ENCODE measurements at regions not wholly inside any gene's neighbourhood (a gene's known extent, or its start where the extent isn't known, plus 50 kb on each side); places are given as distances from the start of the nearest gene placed in this dataset.

DNA sequence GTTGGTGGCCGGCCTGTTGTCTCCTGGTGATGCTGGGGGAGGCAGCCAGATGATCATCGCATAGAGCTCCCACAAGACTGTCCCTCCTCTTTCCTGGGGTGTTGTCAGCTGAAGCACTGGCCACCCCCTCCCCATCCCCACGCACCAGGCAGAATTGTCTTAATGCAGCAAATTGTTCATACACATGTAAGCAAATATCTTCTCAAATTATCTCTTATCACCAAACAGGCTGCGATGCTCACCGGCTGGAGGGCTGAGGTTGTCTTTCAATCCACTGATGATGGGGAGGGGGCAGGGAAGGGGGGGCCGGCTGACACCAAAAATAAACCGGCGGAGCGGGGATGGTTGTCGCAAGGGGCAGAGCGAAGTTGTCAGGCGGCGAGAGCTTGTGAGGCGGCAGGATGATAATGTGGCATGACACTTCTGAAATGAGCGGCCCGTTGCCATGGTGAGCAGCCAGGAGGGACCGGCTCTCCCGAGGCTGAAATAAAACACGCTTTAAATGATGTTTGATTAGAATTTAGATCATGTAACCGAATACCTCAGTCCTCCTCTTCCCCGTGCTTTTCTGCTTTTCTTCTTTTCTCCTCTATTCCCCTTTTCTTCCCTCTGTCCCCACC is 59.8 kb downstream of the MRM1 start:
- no peaks in the 10 kb centered on the region for H3K9me3 Mint-ChIP-seq
- no peaks in the 10 kb centered on the region for H3K4me1 Mint-ChIP-seq
- no peak overlapping the region for H3K4me3 Mint-ChIP-seq
- H3K27me3 Mint-ChIP-seq = peaks cover 18% of the 10 kb centered on the region
- H3K27ac Mint-ChIP-seq = no peak overlapping the region
- no peaks in the 10 kb centered on the region for H3K36me3 Mint-ChIP-seq

DNA sequence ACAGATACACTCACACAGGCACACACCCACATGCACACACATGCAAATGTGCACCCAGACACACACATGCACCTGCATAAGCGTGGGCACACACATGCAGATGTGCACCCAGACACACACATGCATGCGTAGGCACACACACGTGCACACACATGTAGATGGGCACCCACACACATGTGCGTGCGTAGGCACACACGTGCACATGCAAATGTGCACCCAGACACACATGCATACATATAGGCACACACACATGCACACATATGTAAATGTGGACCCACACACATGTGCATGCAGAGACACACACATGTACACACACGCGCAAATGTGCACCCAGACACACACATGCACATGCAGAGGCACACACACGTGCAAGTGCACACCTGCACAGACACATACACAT is 60.3 kb downstream of the MRM1 start:
- Mint-ChIP-seq H3K36me3 (no peaks in the 10 kb centered on the region), H3K27ac (no peak overlapping the region), H3K27me3 (peaks cover 17% of the 10 kb centered on the region), H3K9me3 (no peaks in the 10 kb centered on the region), H3K4me3 (no peak overlapping the region), H3K4me1 (no peaks in the 10 kb centered on the region)

DNA sequence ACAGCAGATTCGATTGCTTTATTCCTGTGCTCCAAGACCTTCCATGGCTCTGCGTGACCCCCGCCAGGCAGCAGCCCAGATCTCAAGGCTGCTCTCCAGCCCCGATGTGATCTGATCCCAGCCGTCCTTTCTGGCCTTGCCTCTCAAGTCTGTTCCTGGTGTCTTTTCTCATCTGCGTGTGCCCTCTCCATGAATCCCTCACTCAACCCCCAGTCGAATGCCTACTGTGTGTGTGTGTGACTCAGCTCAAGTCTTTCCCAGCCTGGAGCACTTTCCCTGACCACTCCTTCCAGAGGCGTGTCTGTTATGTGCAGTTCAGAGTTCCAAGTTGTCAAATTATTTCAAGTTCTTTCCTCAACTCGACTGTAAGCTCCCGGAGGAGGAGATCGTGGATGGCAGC is 64.0 kb downstream of the MRM1 start:
- Mint-ChIP-seq H3K4me1 (no peaks in the 10 kb centered on the region), H3K27ac (no peak overlapping the region), H3K27me3 (peaks cover 8% of the 10 kb centered on the region), H3K36me3 (no peaks in the 10 kb centered on the region), H3K4me3 (no peak overlapping the region), H3K9me3 (no peaks in the 10 kb centered on the region)

DNA sequence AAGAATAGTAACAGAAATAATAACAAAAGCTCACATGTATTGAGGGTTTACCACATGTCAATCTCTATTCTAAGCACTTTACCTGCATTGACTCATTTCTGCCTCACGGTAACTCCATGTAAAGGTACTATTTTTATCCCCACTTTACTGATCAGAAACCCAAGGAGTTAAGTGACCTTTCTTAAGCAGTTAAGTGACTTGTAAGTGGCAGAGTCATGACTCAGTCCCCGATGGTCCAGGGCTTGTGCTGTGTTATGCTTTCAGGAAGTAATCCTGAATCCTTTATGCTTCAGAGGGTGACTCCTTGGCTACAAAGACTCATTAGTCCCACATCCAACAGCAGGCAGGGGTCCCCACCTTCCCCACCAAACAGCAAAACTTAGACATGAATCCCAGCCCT is 66.5 kb downstream of the MRM1 start:
- Mint-ChIP-seq H3K9me3 (no peaks in the 10 kb centered on the region), H3K4me3 (no peak overlapping the region), H3K27ac (no peak overlapping the region), H3K36me3 (no peaks in the 10 kb centered on the region), H3K4me1 (peaks cover 10% of the 10 kb centered on the region), H3K27me3 (peaks cover 5% of the 10 kb centered on the region)

DNA sequence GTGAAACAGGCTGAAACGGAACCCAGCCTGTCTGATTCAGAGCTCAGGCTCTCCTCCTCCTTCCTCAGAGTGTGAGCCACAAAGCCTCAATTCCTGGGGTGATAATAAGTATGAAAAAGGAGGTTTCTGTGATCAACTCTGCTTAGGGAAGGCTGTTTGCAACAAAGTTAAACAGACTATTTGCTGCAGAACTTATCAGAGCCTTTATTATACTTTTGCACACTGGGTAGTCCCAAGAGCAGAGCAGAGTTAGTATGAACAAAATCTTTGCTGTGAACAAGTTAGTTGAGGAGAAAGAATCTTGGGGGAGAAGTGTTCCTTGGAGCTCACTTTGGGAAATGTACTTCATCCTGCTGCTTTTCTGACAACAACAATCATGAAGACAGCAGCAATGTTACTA is 67.4 kb downstream of the MRM1 start:
- Mint-ChIP-seq H3K27ac (no peak overlapping the region), H3K4me3 (no peak overlapping the region), H3K9me3 (no peaks in the 10 kb centered on the region)

DNA sequence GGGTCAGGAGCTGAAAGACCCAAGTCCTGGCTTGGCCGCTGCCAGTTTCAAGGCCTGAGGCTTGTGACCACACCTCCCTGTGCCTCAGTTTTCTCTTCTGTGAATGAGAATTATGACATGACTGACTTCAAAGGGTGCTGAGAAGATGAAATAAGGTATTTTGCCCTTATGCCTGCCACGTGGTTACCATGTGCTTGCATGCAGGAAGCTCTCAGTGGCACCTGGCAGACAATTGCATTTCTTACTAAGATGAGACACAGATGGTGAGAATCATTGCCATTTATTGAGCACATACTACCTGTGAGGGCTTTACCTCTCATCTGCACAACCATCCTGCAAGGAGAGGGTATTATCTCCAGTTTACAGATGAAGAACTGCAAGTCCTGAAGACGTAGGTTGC is 69.8 kb downstream of the MRM1 start:
- peak overlapping the region; percentile 5 for H3K27ac Mint-ChIP-seq
- peaks cover 42% of the 10 kb centered on the region for H3K4me1 Mint-ChIP-seq
- peaks cover 1% of the 10 kb centered on the region for H3K27me3 Mint-ChIP-seq
- no peaks in the 10 kb centered on the region for H3K9me3 Mint-ChIP-seq
- H3K36me3 Mint-ChIP-seq = no peaks in the 10 kb centered on the region
- H3K4me3 Mint-ChIP-seq = no peak overlapping the region

More for the DNA sequence above, 67.4 kb downstream of the MRM1 start:
- Mint-ChIP-seq H3K36me3 (no peaks in the 10 kb centered on the region), H3K27me3 (peaks cover 5% of the 10 kb centered on the region), H3K4me1 (peaks cover 19% of the 10 kb centered on the region)

DNA sequence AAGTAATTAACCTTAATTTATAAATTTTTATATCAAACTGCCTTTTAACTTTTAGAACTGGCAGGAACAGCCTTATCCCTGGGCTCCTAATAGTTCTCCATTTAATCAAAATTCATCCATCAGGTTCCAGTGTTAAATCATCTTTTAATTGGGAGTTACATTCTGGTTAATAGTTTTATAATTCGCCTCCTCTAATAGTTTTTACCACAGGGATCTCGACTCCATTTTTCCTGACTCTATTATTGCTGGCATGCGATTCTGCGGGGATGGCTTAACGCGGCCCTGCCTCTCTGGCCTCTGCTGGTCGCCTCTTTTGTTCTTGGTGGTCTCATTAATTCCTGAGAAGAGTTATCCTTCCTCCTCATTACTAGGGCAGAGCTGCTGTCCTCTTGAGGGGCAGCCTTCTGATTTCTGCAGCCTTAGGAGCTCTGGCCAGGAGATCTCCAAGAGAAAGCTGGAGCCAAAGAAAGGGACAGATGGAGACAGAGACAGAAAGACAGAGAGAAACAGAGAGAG is 71.1 kb downstream of the MRM1 start:
- H3K4me1 Mint-ChIP-seq = peaks cover 42% of the 10 kb centered on the region
- no peaks in the 10 kb centered on the region for H3K27me3 Mint-ChIP-seq
- no peaks in the 10 kb centered on the region for H3K36me3 Mint-ChIP-seq
- H3K9me3 Mint-ChIP-seq = no peaks in the 10 kb centered on the region
- H3K27ac Mint-ChIP-seq = no peak overlapping the region
- no peak overlapping the region for H3K4me3 Mint-ChIP-seq

DNA sequence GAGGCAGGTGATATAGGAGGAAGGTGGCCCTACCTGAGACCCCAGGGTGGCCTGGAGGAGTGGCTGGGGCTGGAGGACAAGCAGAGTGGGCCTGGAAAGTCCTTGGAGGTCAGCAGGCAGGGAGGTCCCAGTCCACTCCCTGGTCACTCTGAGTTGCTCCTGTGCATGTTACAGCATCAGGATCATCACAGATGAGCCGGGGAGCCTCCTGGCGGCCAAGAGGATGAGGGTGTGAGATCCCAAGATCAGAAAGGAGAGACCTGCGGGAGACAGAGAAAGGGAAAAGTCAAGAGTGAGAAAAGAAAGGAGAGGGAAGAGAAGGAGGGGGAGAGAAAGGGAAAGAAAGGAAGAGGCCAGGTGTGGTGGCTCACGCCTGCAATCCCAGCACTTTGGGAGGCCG is 71.7 kb downstream of the MRM1 start:
- Mint-ChIP-seq H3K4me3 (no peak overlapping the region), H3K4me1 (peaks cover 42% of the 10 kb centered on the region), H3K36me3 (no peaks in the 10 kb centered on the region), H3K9me3 (no peaks in the 10 kb centered on the region), H3K27me3 (no peaks in the 10 kb centered on the region), H3K27ac (no peak overlapping the region)

DNA sequence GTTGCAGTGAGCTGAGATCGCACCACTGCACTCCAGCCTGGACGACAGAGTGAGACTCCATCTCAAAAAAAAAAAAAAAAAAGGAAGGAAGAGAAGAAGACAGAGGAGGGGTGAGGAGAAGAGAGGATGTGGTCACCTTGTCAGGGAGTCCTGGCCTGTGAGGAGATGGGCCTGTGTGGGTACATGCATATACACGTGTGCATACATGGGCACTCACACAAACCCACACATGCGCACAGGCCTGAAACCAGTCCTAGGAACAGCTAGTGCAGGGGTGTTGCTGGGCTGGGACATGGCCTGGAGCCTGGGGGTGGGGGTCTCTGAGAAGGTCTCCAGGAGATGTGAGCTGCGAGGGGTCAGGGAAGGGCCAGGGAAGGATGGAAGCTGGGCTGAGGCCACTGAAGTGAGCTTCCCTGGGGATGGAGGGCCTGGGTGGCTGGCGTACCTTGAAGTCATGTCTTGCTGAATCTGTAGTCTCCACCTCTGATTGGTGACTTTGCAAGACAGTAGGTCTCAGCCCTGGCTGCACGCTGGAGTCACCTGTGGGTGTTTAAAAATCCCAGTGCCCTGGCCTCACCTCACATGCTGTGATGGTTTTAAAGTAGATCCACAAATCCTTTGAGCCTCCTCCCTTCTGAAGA is 72.4 kb downstream of the MRM1 start:
- Mint-ChIP-seq H3K27ac (peak overlapping the region; percentile 87), H3K9me3 (no peaks in the 10 kb centered on the region), H3K27me3 (no peaks in the 10 kb centered on the region), H3K36me3 (no peaks in the 10 kb centered on the region), H3K4me3 (no peak overlapping the region), H3K4me1 (peaks cover 42% of the 10 kb centered on the region)

DNA sequence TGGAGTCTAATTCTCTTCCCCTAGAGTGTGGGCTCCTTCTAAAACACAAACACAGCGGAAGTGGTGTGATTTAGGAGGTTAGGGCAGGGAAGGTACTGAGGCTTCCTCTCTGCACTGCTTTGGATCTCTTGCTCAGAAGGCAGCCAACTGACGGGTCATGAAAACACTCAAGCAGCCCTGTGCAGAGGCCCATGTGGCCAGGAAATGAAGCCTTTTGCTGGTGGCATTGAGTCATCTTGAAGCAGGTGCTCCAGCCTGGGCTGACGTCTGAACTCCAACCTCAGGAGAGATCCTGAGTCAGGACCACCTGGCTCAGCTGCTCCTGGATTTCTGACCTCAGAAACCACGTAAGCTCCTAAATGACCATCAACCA is 72.9 kb downstream of the MRM1 start:
- H3K4me3 Mint-ChIP-seq = no peak overlapping the region
- no peaks in the 10 kb centered on the region for H3K36me3 Mint-ChIP-seq
- H3K27ac Mint-ChIP-seq = peak overlapping the region; percentile 87
- H3K4me1 Mint-ChIP-seq = peaks cover 42% of the 10 kb centered on the region
- H3K27me3 Mint-ChIP-seq = no peaks in the 10 kb centered on the region
- no peaks in the 10 kb centered on the region for H3K9me3 Mint-ChIP-seq

DNA sequence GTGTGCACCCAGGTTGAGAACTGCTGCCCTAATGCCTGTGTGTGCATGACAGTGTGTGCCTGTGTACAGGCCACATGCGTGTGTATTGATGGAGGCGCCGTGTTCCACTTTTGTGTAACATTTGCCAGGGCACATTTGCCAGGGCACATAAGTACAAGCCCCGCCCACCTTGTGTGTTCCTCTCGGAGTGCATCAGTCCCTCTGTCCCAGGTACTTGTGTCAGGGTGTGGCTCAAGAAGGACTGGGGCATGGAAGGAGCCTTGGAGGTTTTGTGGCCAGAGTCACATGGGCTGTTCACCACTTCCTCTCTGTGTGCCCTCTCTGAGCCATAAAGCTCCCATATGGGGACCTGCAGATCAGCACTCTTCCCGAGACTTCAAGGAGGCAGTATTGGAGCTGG is 73.9 kb downstream of the MRM1 start:
- Mint-ChIP-seq H3K36me3 (no peaks in the 10 kb centered on the region), H3K27ac (no peak overlapping the region), H3K4me3 (no peak overlapping the region), H3K9me3 (no peaks in the 10 kb centered on the region), H3K4me1 (peaks cover 42% of the 10 kb centered on the region), H3K27me3 (no peaks in the 10 kb centered on the region)

DNA sequence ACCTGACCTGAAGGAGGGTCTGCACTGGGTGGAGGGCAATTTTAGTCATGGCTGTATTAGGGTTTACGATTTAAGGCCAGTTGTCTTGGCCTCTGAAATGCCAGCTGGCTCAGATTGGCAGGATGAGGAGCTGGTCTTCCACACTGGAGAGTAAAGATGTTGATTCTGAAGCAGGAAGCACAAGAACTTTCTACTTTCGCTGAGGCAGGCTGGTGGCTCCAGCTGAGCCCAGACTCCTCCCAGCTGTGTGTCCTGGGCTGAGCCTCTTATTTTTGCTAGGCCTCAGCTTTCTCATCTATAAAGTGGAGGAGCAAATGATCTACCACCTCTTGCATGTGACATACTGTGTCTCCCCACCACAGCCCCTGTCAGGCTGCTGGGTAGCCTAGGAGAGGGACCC is 74.4 kb downstream of the MRM1 start:
- no peak overlapping the region for H3K4me3 Mint-ChIP-seq
- no peaks in the 10 kb centered on the region for H3K27me3 Mint-ChIP-seq
- no peaks in the 10 kb centered on the region for H3K36me3 Mint-ChIP-seq
- peaks cover 41% of the 10 kb centered on the region for H3K4me1 Mint-ChIP-seq
- H3K9me3 Mint-ChIP-seq = no peaks in the 10 kb centered on the region
- no peak overlapping the region for H3K27ac Mint-ChIP-seq

DNA sequence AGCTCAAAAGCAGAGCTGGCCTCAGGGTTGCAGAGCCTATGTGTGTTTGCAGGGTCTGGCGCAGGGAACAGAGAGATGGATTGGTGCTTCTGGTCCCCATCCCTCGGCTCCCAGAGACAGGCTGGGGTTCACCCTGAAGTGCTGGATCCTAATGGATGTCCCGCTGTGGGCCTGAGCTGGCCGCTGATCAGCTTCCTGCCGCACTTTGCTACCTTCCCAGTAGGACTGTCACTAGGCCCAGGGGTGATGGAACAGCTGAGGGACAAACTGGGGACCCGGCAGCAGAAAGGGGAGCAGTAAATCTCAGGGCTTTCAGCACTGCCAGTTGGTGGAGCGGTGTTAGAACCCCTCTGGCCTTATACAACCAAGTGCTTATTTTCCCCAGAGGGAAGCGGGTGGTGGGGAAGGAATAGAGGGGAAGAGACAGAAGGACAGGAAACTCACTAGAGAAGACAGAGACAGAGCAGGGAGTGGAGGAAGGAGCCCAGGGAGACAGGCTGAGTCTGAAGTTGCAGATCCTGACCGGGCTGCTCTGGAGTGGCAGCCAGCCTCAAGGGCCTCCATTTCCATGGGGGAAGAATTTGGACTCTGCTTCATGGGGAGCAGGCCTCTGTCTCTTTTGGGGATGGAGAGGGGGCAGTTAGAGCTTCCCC is 78.6 kb downstream of the MRM1 start:
- no peaks in the 10 kb centered on the region for H3K36me3 Mint-ChIP-seq
- H3K27ac Mint-ChIP-seq = no peak overlapping the region
- H3K9me3 Mint-ChIP-seq = no peaks in the 10 kb centered on the region
- H3K4me1 Mint-ChIP-seq = peaks cover 12% of the 10 kb centered on the region
- no peaks in the 10 kb centered on the region for H3K27me3 Mint-ChIP-seq
- H3K4me3 Mint-ChIP-seq = no peak overlapping the region

DNA sequence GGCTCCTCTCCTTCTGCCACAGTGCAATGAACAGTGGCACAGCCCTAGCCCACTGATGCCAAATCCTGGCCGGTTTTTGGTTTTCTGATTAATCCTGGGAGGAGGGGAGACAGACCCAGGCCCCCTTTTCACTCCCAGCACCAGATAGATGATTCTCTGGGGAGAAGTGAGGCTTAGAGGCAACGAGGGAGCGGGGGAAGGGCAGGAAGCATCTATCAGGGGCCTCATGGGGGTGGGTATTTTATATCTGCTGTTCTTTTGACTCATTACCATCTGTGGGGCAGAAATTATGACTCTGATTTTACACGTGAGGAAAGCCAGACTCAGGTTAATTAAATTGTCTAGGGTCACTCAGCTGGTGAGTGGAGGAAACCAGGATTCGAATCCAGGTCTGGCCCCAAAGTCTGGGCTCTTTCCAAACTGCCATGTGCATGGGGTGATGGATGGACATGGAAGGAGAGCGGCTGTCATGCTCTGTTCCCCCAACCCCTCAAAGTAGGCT is 79.4 kb downstream of the MRM1 start:
- Mint-ChIP-seq H3K27ac (no peak overlapping the region), H3K4me1 (peaks cover 4% of the 10 kb centered on the region)

DNA sequence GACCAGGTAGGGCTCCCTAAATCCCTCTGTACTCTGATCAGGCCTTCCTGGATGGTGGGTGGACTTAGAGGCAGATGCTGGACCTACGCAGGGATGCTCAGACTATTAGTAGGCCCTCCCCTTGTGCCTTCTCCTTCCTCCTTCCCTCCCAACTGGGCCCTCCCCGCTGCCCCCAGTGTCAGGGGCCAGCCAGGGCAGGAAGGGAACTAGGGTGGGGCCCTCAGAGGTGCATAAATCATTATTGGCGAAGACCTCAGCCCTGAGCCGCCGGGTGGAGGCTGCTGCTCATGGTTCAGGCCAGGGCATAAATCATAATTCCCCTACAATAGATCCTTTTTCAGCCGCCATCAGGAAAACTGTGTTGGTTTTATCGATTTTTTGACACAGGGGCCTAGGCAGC is 81.4 kb downstream of the MRM1 start:
- H3K27me3 Mint-ChIP-seq = no peaks in the 10 kb centered on the region
- no peaks in the 10 kb centered on the region for H3K9me3 Mint-ChIP-seq
- H3K4me1 Mint-ChIP-seq = no peaks in the 10 kb centered on the region
- H3K27ac Mint-ChIP-seq = no peak overlapping the region
- H3K36me3 Mint-ChIP-seq = no peaks in the 10 kb centered on the region
- H3K4me3 Mint-ChIP-seq = no peak overlapping the region

More for the DNA sequence above, 79.4 kb downstream of the MRM1 start:
- H3K4me3 Mint-ChIP-seq = no peak overlapping the region
- H3K27me3 Mint-ChIP-seq = no peaks in the 10 kb centered on the region
- no peaks in the 10 kb centered on the region for H3K36me3 Mint-ChIP-seq
- no peaks in the 10 kb centered on the region for H3K9me3 Mint-ChIP-seq

DNA sequence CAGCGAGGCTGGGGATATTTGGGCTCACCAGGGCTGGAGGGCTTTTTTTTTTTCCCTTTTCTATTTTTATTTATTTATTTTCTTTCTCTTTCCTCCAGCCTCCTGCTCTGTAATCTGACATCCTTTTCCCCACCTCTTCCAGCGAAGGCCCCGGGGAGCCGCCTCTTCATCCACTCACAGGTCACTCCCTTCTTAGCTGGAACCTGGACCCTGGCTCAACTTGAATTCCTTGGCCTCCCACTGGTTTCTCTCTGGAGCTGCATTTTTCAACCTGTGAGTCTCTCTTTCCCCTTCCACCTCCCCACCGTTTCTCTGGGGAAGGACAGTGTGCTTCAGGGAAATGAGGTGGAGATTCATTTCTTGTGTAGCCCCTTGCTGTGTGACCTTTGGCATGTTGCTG is 82.0 kb downstream of the MRM1 start:
- H3K4me1 Mint-ChIP-seq = no peaks in the 10 kb centered on the region
- H3K27ac Mint-ChIP-seq = no peak overlapping the region
- no peak overlapping the region for H3K4me3 Mint-ChIP-seq
- no peaks in the 10 kb centered on the region for H3K9me3 Mint-ChIP-seq
- no peaks in the 10 kb centered on the region for H3K27me3 Mint-ChIP-seq
- H3K36me3 Mint-ChIP-seq = no peaks in the 10 kb centered on the region

All from activated naive CD4-positive, alpha-beta T cell treated with anti-CD3 and anti-CD28 coated beads, Interleukin-2, amount 50 U/mL, for 24 hours (primary cell).